HAP-1 (cell line): ENCODE measurements at regions not wholly inside any gene's neighbourhood (a gene's known extent, or its start where the extent isn't known, plus 50 kb on each side); places are given as distances from the start of the nearest gene placed in this dataset.
"Not testable (repeated sequence)": the region's sequence is repeated elsewhere in the genome, so short reads cannot be mapped to it uniquely, and the experiment has no call there.

Source experiments
- DNase-seq, 2 experiments: peaks; one replicate each; pipeline ENCODE4 v3.0.0-alpha.2; 2016 to 2020; ENCODE audit warnings: low spot score in 2 of 2
- H3K27me3 ChIP-seq: fragments of 250-450 bp; sonication (Bioruptor Pico); 2 replicates; pipeline ENCODE4 v1.5.1; 2020; ENCODE audit warnings: low read depth, mild to moderate bottlenecking, moderate library complexity
- H3K36me3 ChIP-seq: fragments of 250-450 bp; sonication (Bioruptor Pico); replicated peaks from 2 replicates; pipeline ENCODE4 v1.5.1; 2020; ENCODE audit warnings: mild to moderate bottlenecking
- H3K4me1 ChIP-seq: fragments of 250-450 bp; sonication (Bioruptor Pico); 2 replicates; pipeline ENCODE4 v1.5.1; 2020; ENCODE audit warnings: mild to moderate bottlenecking
- H3K4me3 ChIP-seq: fragments of 250-450 bp; sonication (Bioruptor Pico); 2 replicates; pipeline ENCODE4 v1.5.1; 2020; ENCODE audit warnings: mild to moderate bottlenecking, moderate library complexity
- H3K9me3 ChIP-seq: fragments of 250-450 bp; sonication (Bioruptor Pico); 2 replicates; pipeline ENCODE4 v1.5.1; 2020; ENCODE audit warnings: mild to moderate bottlenecking, moderate library complexity
- in situ Hi-C: fragments of 300-500 bp; cut with MboI; formaldehyde crosslinking; loops from 3 replicates; pipeline ENCODE4 v1.14.3; 2020; ENCODE audit warnings: low sequenced_read_pairs, inconsistent platforms, mixed read lengths

DNA sequence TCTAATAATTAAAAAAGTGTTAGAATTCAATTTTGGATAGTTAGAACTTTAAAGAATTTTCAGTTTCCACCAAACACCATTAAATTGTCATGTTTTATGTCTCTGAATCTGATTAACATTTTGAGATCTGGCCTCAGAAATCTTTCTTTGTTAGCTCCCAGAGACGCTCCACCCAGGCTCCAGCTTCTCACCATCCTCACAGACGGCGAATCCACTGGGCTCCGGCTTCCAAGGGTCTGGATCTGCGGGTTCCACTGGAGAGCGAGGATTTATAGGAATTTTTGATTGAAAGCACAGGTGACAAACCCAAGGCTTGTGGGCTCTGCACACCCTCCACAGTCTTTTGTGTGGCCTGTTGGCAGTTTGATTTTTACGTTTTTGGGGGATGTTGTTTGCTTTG lies 160.6 kb downstream of the URI1 start:
- H3K27me3 ChIP-seq = no peaks in the 10 kb centered on the region
- no peak for DNase-seq
- no peak overlapping the region for H3K4me3 ChIP-seq
- H3K4me1 ChIP-seq = no peaks in the 10 kb centered on the region
- no peaks in the 10 kb centered on the region for H3K9me3 ChIP-seq
- in situ Hi-C loops = no loop called here
- H3K36me3 ChIP-seq = no peaks in the 10 kb centered on the region

DNA sequence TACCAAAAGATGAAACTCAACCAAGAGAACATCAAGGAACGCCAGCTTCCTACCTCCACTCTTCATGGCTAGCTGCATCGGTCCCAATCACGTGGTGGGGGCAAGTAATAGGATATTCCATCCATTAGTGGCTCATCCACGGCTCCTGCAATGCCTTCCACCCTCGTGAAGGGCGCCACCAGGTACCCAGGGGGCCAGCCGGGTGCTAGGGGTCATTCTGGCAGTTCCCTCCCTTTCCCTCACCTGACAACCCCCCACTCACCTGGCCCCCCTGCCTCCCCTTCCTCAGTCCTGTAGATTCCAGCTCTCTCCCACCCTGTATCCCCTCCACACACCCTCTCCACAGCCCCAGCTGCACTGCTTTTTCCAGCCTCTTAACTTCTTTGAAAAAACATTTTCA lies 161.9 kb downstream of the URI1 start:
- Histone ChIP-seq H3K27me3 (no peaks in the 10 kb centered on the region), H3K36me3 (no peaks in the 10 kb centered on the region), H3K4me1 (no peaks in the 10 kb centered on the region), H3K9me3 (no peaks in the 10 kb centered on the region), H3K4me3 (no peak overlapping the region)
- in situ Hi-C loops = no loop called here
- no peak for DNase-seq

- no peaks in the 10 kb centered on the region for H3K4me1 ChIP-seq
- no peak overlapping the region for H3K4me3 ChIP-seq
- in situ Hi-C loops = no loop called here
- no peaks in the 10 kb centered on the region for H3K9me3 ChIP-seq
- no peak for DNase-seq
- no peaks in the 10 kb centered on the region for H3K36me3 ChIP-seq
- no peaks in the 10 kb centered on the region for H3K27me3 ChIP-seq
Observed at GRCh38 chr19:30105316-30105715, 163.3 kb downstream of the URI1 start.

DNA sequence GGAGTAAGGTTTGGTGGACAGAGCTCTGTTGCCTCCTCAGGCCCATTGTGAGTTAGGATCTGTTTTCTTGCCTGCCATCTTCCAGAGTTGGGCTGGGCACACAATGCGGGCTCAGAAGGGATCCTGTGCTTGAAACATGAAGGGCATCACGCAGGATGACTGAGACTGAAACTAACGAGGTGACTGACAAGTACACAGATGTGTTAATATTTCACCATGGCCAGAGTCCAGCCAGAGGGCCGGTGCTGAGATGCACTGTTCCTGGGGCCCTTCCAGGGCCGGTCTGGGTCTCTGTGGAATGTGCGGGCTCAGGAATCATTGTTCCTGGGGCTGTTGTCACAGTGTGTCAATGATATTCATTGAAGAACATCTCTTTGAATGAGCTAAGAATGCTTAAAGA lies 163.7 kb downstream of the URI1 start:
- in situ Hi-C loops = no loop called here
- Histone ChIP-seq H3K36me3 (no peaks in the 10 kb centered on the region), H3K27me3 (no peaks in the 10 kb centered on the region), H3K9me3 (no peaks in the 10 kb centered on the region), H3K4me1 (no peaks in the 10 kb centered on the region), H3K4me3 (no peak overlapping the region)
- DNase-seq = no peak

- no peaks in the 10 kb centered on the region for H3K4me1 ChIP-seq
- no peaks in the 10 kb centered on the region for H3K27me3 ChIP-seq
- no peak overlapping the region for H3K4me3 ChIP-seq
- in situ Hi-C loops = no loop called here
- H3K9me3 ChIP-seq = no peaks in the 10 kb centered on the region
- no peak for DNase-seq
- H3K36me3 ChIP-seq = no peaks in the 10 kb centered on the region
Observed at GRCh38 chr19:30106417-30107095, 164.5 kb downstream of the URI1 start.

GRCh38 chr19:30107251-30107650 lies 165.2 kb downstream of the URI1 start:
- no peaks in the 10 kb centered on the region for H3K4me1 ChIP-seq
- H3K27me3 ChIP-seq = no peaks in the 10 kb centered on the region
- in situ Hi-C loops = no loop called here
- no peak overlapping the region for H3K4me3 ChIP-seq
- no peaks in the 10 kb centered on the region for H3K9me3 ChIP-seq
- no peaks in the 10 kb centered on the region for H3K36me3 ChIP-seq
- no peak for DNase-seq

DNA sequence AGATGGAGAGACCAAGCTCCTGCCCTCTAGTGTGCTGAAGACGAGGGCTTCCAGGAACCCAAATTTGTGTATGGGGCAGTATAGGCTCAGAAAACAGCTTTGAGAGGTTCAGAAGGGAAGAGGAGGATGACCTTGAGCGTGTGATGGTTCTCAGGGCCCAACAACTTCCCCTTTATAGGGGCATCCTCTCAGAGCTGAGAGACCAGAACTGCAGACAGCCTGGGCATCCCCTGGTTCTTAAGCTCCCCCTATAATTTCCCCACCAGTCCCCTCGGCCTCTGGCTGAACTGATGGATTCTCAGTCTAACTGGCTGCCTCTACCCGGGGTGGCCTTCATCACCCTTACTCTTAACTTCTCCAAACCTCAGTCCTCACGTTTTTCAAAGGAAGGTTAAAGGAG lies 167.5 kb downstream of the URI1 start:
- DNase-seq = no peak

DNA sequence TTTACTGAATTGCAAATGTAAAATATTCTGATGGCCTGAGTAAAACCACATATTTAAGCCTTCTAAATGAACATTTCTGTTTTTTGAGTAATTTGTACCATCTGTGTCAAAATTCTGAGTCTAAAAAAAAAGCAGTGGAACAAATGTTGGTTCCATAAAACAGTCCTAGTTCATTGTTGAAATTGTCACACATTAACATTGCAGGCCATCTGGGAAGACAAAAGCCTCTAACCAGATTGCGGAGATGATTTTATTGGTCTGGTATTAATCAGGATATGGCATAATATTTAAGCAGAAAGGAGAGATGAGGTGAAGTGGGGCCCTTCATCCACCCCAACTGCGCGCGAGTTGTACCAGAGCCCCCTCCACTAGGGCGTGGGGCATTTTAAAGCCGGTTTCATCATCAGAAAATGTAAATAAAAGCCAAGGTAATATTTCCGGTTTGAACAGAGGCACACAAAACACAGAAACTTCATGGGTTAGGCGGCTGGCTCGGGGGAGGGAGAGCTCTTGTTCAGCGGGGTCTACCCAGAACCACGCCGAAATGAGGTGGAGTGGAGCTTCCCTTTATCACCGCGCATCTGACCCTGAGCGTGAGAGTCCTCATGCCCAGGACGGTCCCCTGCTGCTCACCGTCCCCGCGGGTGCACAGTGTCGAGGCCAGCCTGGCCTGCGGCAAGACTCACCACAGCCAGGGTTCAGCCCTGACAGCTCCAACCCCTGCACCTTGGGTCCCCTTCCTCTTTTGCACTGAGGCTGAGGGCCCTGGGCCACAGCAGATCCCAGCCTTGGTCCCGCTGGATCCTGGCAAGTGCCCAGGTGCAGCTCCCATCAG lies 169.2 kb downstream of the URI1 start:
- Histone ChIP-seq H3K4me1 (no peaks in the 10 kb centered on the region), H3K36me3 (no peaks in the 10 kb centered on the region), H3K9me3 (no peaks in the 10 kb centered on the region), H3K27me3 (no peaks in the 10 kb centered on the region), H3K4me3 (no peak overlapping the region)
- no peak for DNase-seq
- in situ Hi-C loops = no loop called here

More for the DNA sequence above, 167.5 kb downstream of the URI1 start:
- in situ Hi-C loops = no loop called here
- no peaks in the 10 kb centered on the region for H3K36me3 ChIP-seq
- H3K27me3 ChIP-seq = no peaks in the 10 kb centered on the region
- no peak overlapping the region for H3K4me3 ChIP-seq
- no peaks in the 10 kb centered on the region for H3K4me1 ChIP-seq
- H3K9me3 ChIP-seq = no peaks in the 10 kb centered on the region

DNA sequence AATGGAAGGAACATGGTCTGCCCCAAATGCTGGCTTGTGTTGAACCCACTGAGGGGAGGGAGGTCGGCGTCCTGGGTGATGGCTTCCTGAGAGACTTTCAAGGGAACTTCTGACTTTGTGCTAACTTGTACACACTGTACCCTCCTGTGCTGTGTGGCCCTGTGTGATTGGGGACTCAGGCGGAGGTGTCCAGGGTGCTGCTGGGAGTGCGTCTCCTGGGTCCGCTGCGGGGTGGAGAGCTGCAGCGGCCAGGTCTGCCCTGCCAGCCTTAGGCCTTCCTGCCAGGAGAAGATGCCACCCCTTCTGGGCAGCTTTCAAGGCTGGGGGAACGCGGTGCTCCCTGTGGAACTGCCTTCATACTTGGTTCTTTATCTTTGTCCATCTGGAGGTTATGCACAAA lies 170.1 kb downstream of the URI1 start:
- Histone ChIP-seq H3K36me3 (no peaks in the 10 kb centered on the region), H3K9me3 (no peaks in the 10 kb centered on the region), H3K27me3 (no peaks in the 10 kb centered on the region), H3K4me3 (no peak overlapping the region), H3K4me1 (no peaks in the 10 kb centered on the region)
- no peak for DNase-seq
- in situ Hi-C loops = no loop called here

DNA sequence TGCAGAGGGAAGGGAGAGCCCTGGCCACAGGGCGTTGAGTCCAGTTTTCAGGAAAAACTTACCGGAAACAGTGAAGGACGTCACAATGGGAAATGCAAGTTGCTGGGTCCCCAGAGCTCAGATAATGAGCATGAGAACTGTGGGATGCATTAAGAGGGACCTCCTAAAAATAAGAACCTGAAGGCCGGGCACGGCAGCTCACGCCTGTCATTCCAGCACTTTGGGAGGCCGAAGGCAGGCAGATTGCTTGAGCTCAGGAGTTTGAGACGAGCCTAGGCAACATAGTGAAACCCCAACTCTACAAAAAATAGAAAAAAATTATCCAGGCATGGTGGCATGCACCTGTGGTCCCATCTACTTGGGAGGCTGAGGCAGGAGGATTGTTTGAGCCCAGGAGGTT lies 170.6 kb downstream of the URI1 start:
- Histone ChIP-seq H3K9me3 (no peaks in the 10 kb centered on the region), H3K27me3 (no peaks in the 10 kb centered on the region), H3K4me3 (no peak overlapping the region), H3K36me3 (no peaks in the 10 kb centered on the region), H3K4me1 (no peaks in the 10 kb centered on the region)
- no peak for DNase-seq
- in situ Hi-C loops = no loop called here

DNA sequence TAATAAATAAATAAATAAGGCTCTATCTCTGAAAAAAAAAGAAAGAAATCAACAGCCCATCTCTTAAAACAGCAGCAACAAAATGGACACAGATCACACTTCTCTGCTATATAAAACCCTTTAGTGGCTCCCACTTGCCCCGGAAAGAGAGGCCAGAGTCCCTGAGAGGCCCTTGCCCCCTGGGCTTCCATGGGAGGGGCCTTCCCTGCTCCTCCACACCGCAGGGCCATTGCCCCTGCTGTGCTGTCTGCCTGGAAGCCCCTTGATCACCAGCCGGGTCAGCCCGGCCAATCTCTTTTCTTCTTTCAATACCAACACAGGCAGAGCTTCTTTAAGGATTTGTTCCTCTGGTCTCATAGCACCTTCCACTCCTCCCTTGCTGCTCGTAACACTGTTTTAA lies 171.1 kb downstream of the URI1 start:
- H3K9me3 ChIP-seq = no peaks in the 10 kb centered on the region
- no peaks in the 10 kb centered on the region for H3K4me1 ChIP-seq
- H3K4me3 ChIP-seq = no peak overlapping the region
- no peaks in the 10 kb centered on the region for H3K27me3 ChIP-seq
- DNase-seq = no peak
- H3K36me3 ChIP-seq = no peaks in the 10 kb centered on the region
- in situ Hi-C loops = no loop called here

GRCh38 chr19:30114095-30114494 lies 172.1 kb downstream of the URI1 start:
- H3K36me3 ChIP-seq, H3K4me1 ChIP-seq, DNase-seq, H3K27me3 ChIP-seq, in situ Hi-C loops, H3K9me3 ChIP-seq, H3K4me3 ChIP-seq: not testable (repeated sequence)

DNA sequence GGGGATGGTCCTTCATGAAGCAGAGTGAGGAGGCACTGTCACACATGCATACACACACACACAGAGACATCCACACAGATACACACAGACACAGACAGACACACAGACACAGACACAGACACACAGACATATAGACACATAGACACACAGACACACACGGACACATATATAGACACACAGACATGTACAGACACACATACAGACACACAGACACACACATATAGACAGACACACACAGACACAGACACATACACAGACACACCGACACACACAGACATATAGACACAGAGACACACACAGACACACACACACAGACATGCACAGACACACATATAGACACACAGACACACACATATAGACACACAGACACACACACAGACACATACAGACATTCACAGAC lies 173.9 kb downstream of the URI1 start:
- H3K27me3 ChIP-seq = no peaks in the 10 kb centered on the region
- H3K4me3 ChIP-seq = no peak overlapping the region
- no peaks in the 10 kb centered on the region for H3K36me3 ChIP-seq
- H3K9me3 ChIP-seq = no peaks in the 10 kb centered on the region
- H3K4me1 ChIP-seq = no peaks in the 10 kb centered on the region
- DNase-seq = no peak
- in situ Hi-C loops = no loop called here

DNA sequence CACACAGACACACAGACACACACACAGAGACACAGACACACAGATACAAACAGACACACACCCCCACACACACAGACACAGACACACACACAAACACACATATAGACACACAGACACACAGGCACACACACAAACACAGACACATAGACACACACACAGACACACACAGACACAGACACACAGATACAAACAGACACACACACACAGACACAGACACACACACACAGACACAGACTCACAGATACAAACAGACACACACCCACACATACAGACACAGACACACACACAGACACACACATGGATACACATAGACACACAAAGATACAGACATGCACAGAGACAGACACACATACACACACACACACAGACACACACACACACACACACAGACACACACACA lies 174.5 kb downstream of the URI1 start:
- in situ Hi-C loops = no loop called here
- no peak for DNase-seq
- Histone ChIP-seq H3K36me3 (no peaks in the 10 kb centered on the region), H3K4me3 (no peak overlapping the region), H3K4me1 (no peaks in the 10 kb centered on the region), H3K27me3 (no peaks in the 10 kb centered on the region), H3K9me3 (no peaks in the 10 kb centered on the region)
